ENCODE measurements at regions not wholly inside any gene's neighbourhood (a gene's known extent, or its start where the extent isn't known, plus 50 kb on each side); places are given as distances from the start of the nearest gene placed in this dataset.

DNA sequence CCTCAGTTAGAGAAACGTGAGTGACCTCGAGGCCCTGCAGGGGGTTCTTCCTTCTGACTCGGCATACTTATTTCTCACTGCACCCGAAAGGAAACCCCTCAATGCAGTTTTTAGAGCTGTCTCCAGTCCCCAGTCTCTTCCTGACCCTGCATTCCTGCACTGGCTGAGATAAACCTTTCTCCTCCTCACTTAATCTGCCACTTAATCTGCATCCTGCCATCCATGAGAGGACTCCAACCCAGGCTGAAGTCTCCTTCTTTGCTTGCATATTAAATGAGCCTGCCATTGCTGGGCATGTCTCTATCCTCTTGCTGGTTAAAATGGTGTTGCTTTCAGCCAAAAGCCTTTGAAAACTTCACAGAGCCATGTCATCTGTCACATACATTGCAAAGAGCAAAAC, 125.6 kb upstream of the GATA6 start:
- Histone ChIP-seq H3K4me1 (peaks cover 8 to 41% (median 32%) of the 10 kb centered on the region in 4 donors), H3K27ac (peak overlapping the region; percentile 77 to 91 (median 82)), H3K9me3 (no peaks in the 10 kb centered on the region), H3K4me3 (no peak overlapping the region), H3K27me3 (no peaks in the 10 kb centered on the region), H3K36me3 (no peaks in the 10 kb centered on the region)
- TF ChIP-seq, protein P1, sequence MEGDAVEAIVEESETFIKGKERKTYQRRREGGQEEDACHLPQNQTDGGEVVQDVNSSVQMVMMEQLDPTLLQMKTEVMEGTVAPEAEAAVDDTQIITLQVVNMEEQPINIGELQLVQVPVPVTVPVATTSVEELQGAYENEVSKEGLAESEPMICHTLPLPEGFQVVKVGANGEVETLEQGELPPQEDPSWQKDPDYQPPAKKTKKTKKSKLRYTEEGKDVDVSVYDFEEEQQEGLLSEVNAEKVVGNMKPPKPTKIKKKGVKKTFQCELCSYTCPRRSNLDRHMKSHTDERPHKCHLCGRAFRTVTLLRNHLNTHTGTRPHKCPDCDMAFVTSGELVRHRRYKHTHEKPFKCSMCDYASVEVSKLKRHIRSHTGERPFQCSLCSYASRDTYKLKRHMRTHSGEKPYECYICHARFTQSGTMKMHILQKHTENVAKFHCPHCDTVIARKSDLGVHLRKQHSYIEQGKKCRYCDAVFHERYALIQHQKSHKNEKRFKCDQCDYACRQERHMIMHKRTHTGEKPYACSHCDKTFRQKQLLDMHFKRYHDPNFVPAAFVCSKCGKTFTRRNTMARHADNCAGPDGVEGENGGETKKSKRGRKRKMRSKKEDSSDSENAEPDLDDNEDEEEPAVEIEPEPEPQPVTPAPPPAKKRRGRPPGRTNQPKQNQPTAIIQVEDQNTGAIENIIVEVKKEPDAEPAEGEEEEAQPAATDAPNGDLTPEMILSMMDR (IDR thresholded peaks at IDR 0.05), result no peak
- TF ChIP-seq EP300 (IDR thresholded peaks at IDR 0.05) (no peak), POLR2AphosphoS5 (IDR thresholded peaks at IDR 0.05) (no peak), POLR2A (IDR thresholded peaks at IDR 0.05) (no peak)
- WGBS, 5 donors, result 26 to 38% (median 34%) methylated on average over 4 of the region's 4 CpGs
- DNase-seq, result no peak
- intact Hi-C loops (cut with DNase I; ENCODE audit: low total_unique reads), result no loop called here

DNA sequence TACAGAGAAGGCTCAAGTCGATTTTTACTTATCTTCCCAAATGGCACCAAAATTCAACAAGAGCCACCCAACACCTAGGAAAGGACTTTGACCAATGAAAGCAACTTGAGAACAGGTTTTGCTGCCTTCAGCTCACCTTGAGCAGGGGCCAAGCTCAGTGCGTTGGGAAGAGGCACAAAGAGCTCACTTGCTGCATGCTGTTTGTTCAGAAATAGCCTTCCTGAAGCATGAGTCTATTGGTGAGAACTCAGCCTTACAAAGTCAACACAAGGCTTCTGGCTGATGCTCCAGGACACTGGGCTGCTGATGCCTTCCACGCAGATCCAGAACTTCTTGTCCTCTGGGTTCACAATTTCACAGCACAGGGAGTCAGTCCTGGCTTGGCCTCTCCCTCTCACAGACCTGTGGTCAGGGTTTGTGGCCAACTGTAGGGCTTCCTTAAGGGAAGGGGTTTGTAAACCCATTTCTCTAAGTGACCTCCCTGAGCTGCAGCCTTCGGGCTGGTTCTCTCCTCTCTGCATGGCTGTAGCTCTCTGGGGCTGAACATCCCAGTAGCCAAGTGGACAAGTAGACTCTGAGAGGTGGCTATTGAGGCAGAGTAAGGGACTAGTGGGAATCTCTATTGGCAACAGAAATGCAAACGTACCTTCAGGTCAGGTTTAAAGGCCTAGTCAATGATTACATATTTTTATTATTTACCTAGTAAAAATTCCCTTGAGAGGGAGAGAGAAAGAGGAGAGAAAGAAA, 124.7 kb upstream of the GATA6 start:
- peak overlapping the region; percentile 79 to 93 (median 89) for H3K27ac ChIP-seq
- no peaks in the 10 kb centered on the region for H3K36me3 ChIP-seq
- WGBS, 5 donors, result 22 to 40% (median 27%) methylated on average over 5 of the region's 5 CpGs
- TF ChIP-seq EP300 (IDR thresholded peaks at IDR 0.05), result no peak
- TF ChIP-seq POLR2AphosphoS5 (IDR thresholded peaks at IDR 0.05), result peak; percentile 24 to 92 (median 82)
- H3K9me3 ChIP-seq, result no peaks in the 10 kb centered on the region
- intact Hi-C loops (cut with DNase I; ENCODE audit: low total_unique reads), result no loop called here
- H3K27me3 ChIP-seq, result no peaks in the 10 kb centered on the region
- H3K4me3 ChIP-seq, result no peak overlapping the region
- H3K4me1 ChIP-seq, result peaks cover 8 to 48% (median 35%) of the 10 kb centered on the region in 4 donors
- peak; percentile 89 to 93 for DNase-seq

DNA sequence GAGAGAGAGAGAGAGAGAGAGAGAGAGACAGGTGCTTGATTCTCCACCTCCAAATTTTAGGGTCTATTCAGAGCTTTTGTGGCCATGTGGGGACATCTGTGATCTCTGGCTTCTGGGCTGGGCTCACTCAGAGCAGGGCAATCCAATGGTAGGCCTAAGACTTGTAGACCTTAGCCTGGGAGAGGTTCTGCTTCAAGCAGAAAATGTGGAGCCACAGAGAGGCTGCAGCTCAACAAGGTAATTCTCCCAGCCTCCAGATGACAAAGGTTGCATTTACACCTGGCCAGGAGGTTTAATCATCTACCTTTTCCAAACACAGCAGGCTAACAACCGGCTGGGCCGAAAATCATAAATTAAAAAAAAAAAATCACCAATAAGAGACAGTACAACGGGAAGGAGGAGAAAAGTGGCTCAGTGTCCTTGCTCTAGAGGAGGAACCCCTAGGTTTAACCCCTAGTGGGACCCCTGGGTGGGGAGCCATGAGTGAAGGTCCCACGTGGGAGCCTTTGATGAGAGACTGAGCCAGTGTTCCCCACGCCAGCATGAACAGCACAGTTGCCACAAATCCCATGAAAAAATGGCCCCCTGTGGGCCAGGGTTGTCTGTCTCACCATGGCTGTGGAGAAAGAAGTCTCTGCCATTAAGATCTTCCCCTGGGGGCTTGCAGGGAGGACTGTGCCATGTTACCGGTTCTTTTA, 124.0 kb upstream of the GATA6 start:
- H3K27me3 ChIP-seq, result no peaks in the 10 kb centered on the region
- no peak overlapping the region for H3K4me3 ChIP-seq
- no peaks in the 10 kb centered on the region for H3K9me3 ChIP-seq
- H3K36me3 ChIP-seq, result no peaks in the 10 kb centered on the region
- peak; percentile 43 to 75 for DNase-seq
- TF ChIP-seq EP300 (IDR thresholded peaks at IDR 0.05), result no peak
- TF ChIP-seq POLR2AphosphoS5 (IDR thresholded peaks at IDR 0.05), result no peak
- TF ChIP-seq, protein P1 (IDR thresholded peaks at IDR 0.05), result no peak
- TF ChIP-seq POLR2A (IDR thresholded peaks at IDR 0.05), result no peak
- intact Hi-C loops (cut with DNase I; ENCODE audit: low total_unique reads), result no loop called here
- WGBS, 5 donors, result 26 to 58% (median 47%) methylated on average over 6 of the region's 6 CpGs
- peak overlapping the region; percentile 67 to 91 (median 82) for H3K27ac ChIP-seq
- H3K4me1 ChIP-seq, result peaks cover 8 to 47% (median 33%) of the 10 kb centered on the region in 4 donors

DNA sequence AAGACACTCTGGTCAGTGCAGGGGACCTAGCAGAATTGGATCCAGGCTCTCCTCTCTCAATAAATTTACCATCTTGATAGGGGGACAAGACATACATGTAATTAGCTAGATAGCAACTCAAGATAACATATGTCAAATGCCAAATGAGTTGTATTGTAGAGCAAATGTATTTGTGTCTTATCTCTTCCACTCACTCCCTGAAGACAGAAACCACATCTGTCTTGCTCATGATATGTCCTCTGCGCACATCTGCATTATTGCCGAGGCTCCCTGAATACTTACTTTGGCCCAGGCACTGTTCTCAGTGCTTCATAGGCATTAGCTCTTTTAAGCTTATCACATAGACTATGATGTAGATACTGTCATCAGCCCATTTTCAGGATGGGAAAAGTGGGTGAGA, 122.9 kb upstream of the GATA6 start:
- Histone ChIP-seq H3K27ac (peak overlapping the region; percentile 55 to 91 (median 82)), H3K36me3 (no peaks in the 10 kb centered on the region), H3K4me1 (peaks cover 8 to 47% (median 35%) of the 10 kb centered on the region in 4 donors), H3K27me3 (no peaks in the 10 kb centered on the region), H3K4me3 (no peak overlapping the region), H3K9me3 (no peaks in the 10 kb centered on the region)
- WGBS, 5 donors, result 87 to 92% (median 88%) methylated on average over 2 of the region's 2 CpGs
- DNase-seq, result no peak
- TF ChIP-seq POLR2AphosphoS5 (IDR thresholded peaks at IDR 0.05), result no peak
- TF ChIP-seq, protein P1 (IDR thresholded peaks at IDR 0.05), result no peak
- intact Hi-C loops (cut with DNase I; ENCODE audit: low total_unique reads), result no loop called here

Data from stomach (tissue), 8 donors.